AG04450 (cell line): ENCODE measurements at regions not wholly inside any gene's neighbourhood (a gene's known extent, or its start where the extent isn't known, plus 50 kb on each side); places are given as distances from the start of the nearest gene placed in this dataset.

Source experiments
- CTCF ChIA-PET: fragments of 300-600, 350-600 bp; formaldehyde crosslinking; extraction: SDS; loops from one replicate; lab custom pipeline; 2022; ENCODE audit warnings: antibody characterized with exemption, inconsistent platforms; lab: Charles Lee
- POLR2A ChIA-PET: fragments of 350-600 bp; formaldehyde crosslinking; extraction: SDS; loops from one replicate; lab custom pipeline; 2021; ENCODE audit warnings: antibody characterized with exemption, inconsistent platforms; lab: Yijun Ruan, JAX
- DNase-seq: peaks from one replicate; pipeline ENCODE4 v3.0.0-alpha.2; 2011; ENCODE audit warnings: low read depth, low spot score
- H3K27ac ChIP-seq: one replicate; pipeline ENCODE4 v1.5.1; 2012; ENCODE audit warnings: low read depth, low read length, control low read depth
- H3K27me3 ChIP-seq: one replicate; pipeline ENCODE4 v1.6.0; 2012; ENCODE audit warnings: low read length; ENCODE audit not compliant: control insufficient read depth, insufficient read depth
- H3K4me3 ChIP-seq: 2 replicates; pipeline ENCODE4 v1.5.1; 2011; ENCODE audit warnings: mild to moderate bottlenecking, low read depth, low read length, control low read depth
- H3K9me3 ChIP-seq: 2 replicates; pipeline ENCODE4 v1.5.1; 2012; ENCODE audit warnings: low read length; ENCODE audit not compliant: control insufficient read depth, insufficient read depth
- CTCF ChIP-seq: IDR thresholded peaks from 2 replicates; pipeline ENCODE4 v1.5.1; 2011; ENCODE audit warnings: low read depth, low read length, control low read depth, inconsistent platforms

DNA sequence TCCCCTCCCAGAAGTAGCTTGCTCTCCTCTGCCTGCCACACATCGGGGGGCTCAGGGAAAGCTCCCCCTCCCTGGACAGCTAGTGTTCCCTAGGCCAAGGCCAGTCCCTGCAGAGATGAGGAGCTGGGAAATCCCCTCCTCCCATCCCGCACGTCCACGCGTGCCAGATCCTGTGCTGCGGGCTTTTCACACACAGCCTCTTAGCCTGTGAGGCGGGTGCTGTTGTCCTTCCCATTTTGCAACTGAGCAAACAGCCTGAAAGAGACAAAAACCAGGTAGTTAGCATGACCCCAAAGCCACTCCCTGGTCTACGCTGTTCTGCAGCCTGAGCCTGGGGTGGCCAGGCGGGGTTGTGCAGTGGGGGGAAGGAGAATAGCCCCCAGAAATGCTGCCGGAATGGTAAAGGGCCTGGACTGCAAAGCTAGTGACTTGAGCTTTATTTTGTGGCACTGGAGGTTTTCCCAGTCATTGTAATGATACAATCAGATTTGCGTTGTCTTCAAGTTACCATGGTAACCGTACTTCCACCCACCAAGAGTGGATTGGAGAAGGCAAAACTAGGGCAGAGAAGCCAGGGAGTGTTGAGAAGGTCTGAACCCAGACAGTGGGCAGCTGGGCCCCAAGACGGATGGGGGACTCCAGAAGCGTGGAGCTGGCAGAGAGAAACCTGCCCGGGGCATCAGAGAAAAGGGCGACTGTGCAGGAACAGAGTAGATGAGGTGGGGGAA lies 98.6 kb upstream of the KCTD7 start:
- Histone ChIP-seq H3K4me3 (no peak overlapping the region), H3K9me3 (no peaks in the 10 kb centered on the region), H3K27ac (no peak overlapping the region), H3K27me3 (no peaks in the 10 kb centered on the region)
- DNase-seq, result no peak
- TF ChIP-seq CTCF, result no peak
- POLR2A ChIA-PET, result interaction anchor here (0.6 kb wide), 1 partner anchor 430 kb away, joined by 6 read pairs; no protein-coding TSS in a partner anchor
- CTCF ChIA-PET, result interaction anchor here (0.9 kb wide), 1 partner anchor 499 kb away, joined by 9 read pairs; no protein-coding TSS in a partner anchor

- ChIA-PET POLR2A (no interaction called here), CTCF (no interaction called here)
- Histone ChIP-seq H3K9me3 (no peaks in the 10 kb centered on the region), H3K27me3 (no peaks in the 10 kb centered on the region), H3K4me3 (no peak overlapping the region), H3K27ac (no peak overlapping the region)
- TF ChIP-seq CTCF, result no peak
- no peak for DNase-seq
Observed at GRCh38 chr7:66535414-66536329, 93.0 kb upstream of the KCTD7 start.

GRCh38 chr7:66537380-66537779 lies 91.3 kb upstream of the KCTD7 start:
- ChIA-PET POLR2A (interaction anchor here (0.7 kb wide), 1 partner anchor 11 kb away, joined by 3 read pairs; no protein-coding TSS in a partner anchor), CTCF (interaction anchor here (0.6 kb wide), 1 partner anchor 512 kb away, joined by 4 read pairs; no protein-coding TSS in a partner anchor)
- no peak for TF ChIP-seq CTCF

DNA sequence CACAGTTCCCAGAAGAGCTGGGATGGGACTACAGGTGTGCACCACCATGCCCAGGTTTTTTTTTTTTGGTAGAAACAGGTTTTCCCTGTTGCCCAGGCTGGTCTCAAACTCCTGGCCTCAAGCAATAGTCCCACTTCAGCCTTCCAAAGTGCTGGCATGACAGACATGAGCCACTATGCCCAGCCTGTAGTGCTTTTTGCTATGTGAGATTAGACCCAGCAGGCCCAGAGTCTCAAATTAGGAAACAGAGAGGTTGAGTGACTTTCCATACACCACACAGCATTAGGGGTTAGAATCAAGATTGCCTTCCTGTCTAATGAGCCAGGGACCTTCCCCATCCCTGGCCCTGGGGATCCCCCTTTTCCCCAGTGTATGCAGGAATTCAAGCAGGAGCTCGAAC lies 90.8 kb upstream of the KCTD7 start:
- ChIA-PET POLR2A (no interaction called here), CTCF (interaction anchor here (0.7 kb wide), 1 partner anchor 49 kb away, joined by 5 read pairs; no protein-coding TSS in a partner anchor)
- no peak overlapping the region for H3K27ac ChIP-seq
- H3K4me3 ChIP-seq, result no peak overlapping the region
- DNase-seq, result no peak
- H3K27me3 ChIP-seq, result no peaks in the 10 kb centered on the region
- H3K9me3 ChIP-seq, result no peaks in the 10 kb centered on the region
- TF ChIP-seq CTCF, result no peak

More at GRCh38 chr7:66537380-66537779, 91.3 kb upstream of the KCTD7 start:
- no peak overlapping the region for H3K27ac ChIP-seq
- no peak overlapping the region for H3K4me3 ChIP-seq
- no peaks in the 10 kb centered on the region for H3K27me3 ChIP-seq
- DNase-seq, result no peak
- no peaks in the 10 kb centered on the region for H3K9me3 ChIP-seq
